HepG2 (cell line): ENCODE measurements at regions not wholly inside any gene's neighbourhood (a gene's known extent, or its start where the extent isn't known, plus 50 kb on each side); places are given as distances from the start of the nearest gene placed in this dataset.
"Not testable (repeated sequence)": the region's sequence is repeated elsewhere in the genome, so short reads cannot be mapped to it uniquely, and the experiment has no call there.

Source experiments
- ATAC-seq: fragments of 200-7000 bp; cut with Tn5 transposase; 3 replicates; pipeline ENCODE4 v1.9.1; 2020; ENCODE audit warnings: mild to moderate bottlenecking, moderate library complexity
- BruUV-seq: library from RNA; stranded (reverse); fragments of 400-500 nt; replicated peaks from 2 replicates; lab custom pipeline; 2021; lab: Mats Ljungman, UMichigan
- CTCF ChIA-PET: fragments of 300-600 bp; formaldehyde crosslinking; extraction: SDS; loops from one replicate; lab custom pipeline; 2021; ENCODE audit warnings: low total read pairs, inconsistent platforms, low intra/inter-chr PET ratio; lab: Yijun Ruan, JAX
- POLR2A ChIA-PET: fragments of 350-600 bp; sonication (Branson Sonifier 250); formaldehyde crosslinking; loops from one replicate; lab custom pipeline; 2020; ENCODE audit warnings: antibody characterized with exemption, inconsistent platforms; lab: Yijun Ruan, JAX
- DNase-seq: peaks from one replicate; pipeline ENCODE4 v3.0.0-alpha.2; 2015; ENCODE audit warnings: low spot score
- FAIRE-seq: peaks from 3 replicates; lab custom pipeline; 2011; peaks lifted over from hg19 to GRCh38; lab: Jason Lieb, UNC
- H2AFZ ChIP-seq: one replicate; pipeline ENCODE4 v1.6.1; 2011; ENCODE audit warnings: low read length, inconsistent platforms
- H3K27ac ChIP-seq: fragments of 300-600 bp; 3 replicates; pipeline ENCODE4 v1.8.0; 2011; ENCODE audit warnings: mixed run types, mild to moderate bottlenecking, mixed read lengths, low read length, inconsistent platforms; ENCODE audit not compliant: insufficient read depth; ENCODE audit errors: extremely low read length
- H3K27me3 ChIP-seq, 2 experiments: fragments of 200-600 bp in 1 of 2; 2 replicates in 1 of 2; 3 replicates in 1 of 2; pipeline versions ENCODE4 v1.6.0 to v1.8.0; 2011; ENCODE audit warnings: low read length in 2 of 2, mild to moderate bottlenecking in 2 of 2, moderate library complexity in 2 of 2, inconsistent platforms in 1 of 2; ENCODE audit not compliant: insufficient read depth in 2 of 2, control insufficient read depth in 1 of 2
- H3K36me3 ChIP-seq, 2 experiments: fragments of 200-600 bp in 1 of 2; replicated peaks in 1 of 2; 2 replicates in 1 of 2; 3 replicates in 1 of 2; pipeline versions ENCODE4 v1.5.1 to v1.8.0; 2011; ENCODE audit warnings: low read length in 2 of 2, inconsistent platforms in 1 of 2; ENCODE audit not compliant: insufficient read depth in 2 of 2, control insufficient read depth in 1 of 2
- H3K4me1 ChIP-seq: 2 replicates; pipeline ENCODE4 v1.5.1; 2012; ENCODE audit warnings: low read length, inconsistent platforms; ENCODE audit not compliant: insufficient read depth
- H3K4me2 ChIP-seq: 2 replicates; pipeline ENCODE4 v1.6.0; 2011; ENCODE audit warnings: low read depth, low read length, inconsistent platforms
- H3K4me3 ChIP-seq, 3 experiments: fragments of 200-600 bp in 1 of 3; sonication (generic), shearing (Covaris generic) in 1 of 3; replicated peaks in 1 of 3; 2 replicates each; pipeline ENCODE4 v1.5.1; 2011 to 2016; ENCODE audit warnings: low read length in 3 of 3, inconsistent platforms in 2 of 3, low read depth in 2 of 3, mild to moderate bottlenecking in 2 of 3, control low read depth in 1 of 3, mixed read lengths in 1 of 3; ENCODE audit not compliant: insufficient read depth in 1 of 3
- H3K79me2 ChIP-seq: one replicate; pipeline ENCODE4 v1.6.1; 2011; ENCODE audit warnings: low read length, inconsistent platforms; ENCODE audit not compliant: insufficient read depth
- H3K9ac ChIP-seq: 2 replicates; pipeline ENCODE4 v1.6.0; 2011; ENCODE audit warnings: mild to moderate bottlenecking, low read depth, low read length, inconsistent platforms; ENCODE audit not compliant: insufficient read depth
- H3K9me3 ChIP-seq: 2 replicates; pipeline ENCODE4 v1.5.1; 2012; ENCODE audit warnings: mild to moderate bottlenecking, low read length
- H4K20me1 ChIP-seq: 2 replicates; pipeline ENCODE4 v1.6.0; 2011; ENCODE audit warnings: inconsistent platforms, mild to moderate bottlenecking, low read length, moderate library complexity; ENCODE audit not compliant: insufficient read depth
- FOSL2 ChIP-seq: sonication (generic); formaldehyde crosslinking; IDR thresholded peaks from 2 replicates; pipeline ENCODE4 v1.4.0; 2020; ENCODE audit warnings: missing genetic modification reagents
- HIC2 ChIP-seq: sonication (generic); formaldehyde crosslinking; IDR thresholded peaks from 2 replicates; pipeline ENCODE4 v1.9.0; 2022; ENCODE audit warnings: low read depth, missing genetic modification reagents
- MAX ChIP-seq: IDR thresholded peaks from 2 replicates; pipeline ENCODE4 v1.6.1; 2012; ENCODE audit warnings: inconsistent platforms
- RCOR2 ChIP-seq: IDR thresholded peaks from 2 replicates; pipeline ENCODE4 v1.6.1; 2016; ENCODE audit warnings: missing biosample characterization, missing genetic modification reagents
- SALL1 ChIP-seq: sonication (generic); formaldehyde crosslinking; IDR thresholded peaks from 2 replicates; pipeline ENCODE4 v1.8.0; 2022; ENCODE audit warnings: mild to moderate bottlenecking, missing genetic modification reagents
- SETDB1 ChIP-seq: sonication (generic); formaldehyde crosslinking; IDR thresholded peaks from 2 replicates; pipeline ENCODE4 v1.5.1; 2020; ENCODE audit warnings: missing genetic modification reagents, mild to moderate bottlenecking, borderline replicate concordance
- TERF1 ChIP-seq: sonication (generic); formaldehyde crosslinking; IDR thresholded peaks from 2 replicates; pipeline ENCODE4 v1.8.0; 2022; ENCODE audit warnings: mild to moderate bottlenecking, missing genetic modification reagents, moderate library complexity
- ZBTB3 ChIP-seq: sonication (generic); formaldehyde crosslinking; IDR thresholded peaks from 2 replicates; pipeline ENCODE4 v1.4.0; 2020; ENCODE audit warnings: low read depth, mild to moderate bottlenecking, moderate library complexity, missing genetic modification reagents, borderline replicate concordance
- ZFY ChIP-seq: sonication (generic); formaldehyde crosslinking; IDR thresholded peaks from 2 replicates; pipeline ENCODE4 v1.4.0; 2020; ENCODE audit warnings: missing genetic modification reagents
- ZNF720 ChIP-seq: sonication (generic); formaldehyde crosslinking; IDR thresholded peaks from 2 replicates; pipeline ENCODE4 v1.4.0; 2020; ENCODE audit warnings: missing genetic modification reagents
- ZNF784 ChIP-seq: sonication (generic); formaldehyde crosslinking; IDR thresholded peaks from 2 replicates; pipeline ENCODE4 v1.5.1; 2020; ENCODE audit warnings: missing genetic modification reagents, mild to moderate bottlenecking, borderline replicate concordance
- WGBS: methylation state at CpG from one replicate; pipeline ENCODE4 v1.1.6; 2017; ENCODE audit warnings: low lambda C conversion rate; 5-methylcytosine and 5-hydroxymethylcytosine counted together
- in situ Hi-C: cut with HindIII; loops from 2 replicates; pipeline ENCODE4 v1.10.0; 2017; ENCODE audit warnings: low pct_unique_long_range_greater_than_20kb; ENCODE audit not compliant: extremely low pct_ligation_motif_present
- intact Hi-C: fragments of 100-400 bp; cut with micrococcal nuclease; formaldehyde crosslinking; loops from one replicate; pipeline ENCODE4 v1.10.0; 2022; ENCODE audit not compliant: unreplicated experiment

GRCh38 chr10:78443900-78444571 lies 410.4 kb downstream of the RPS24 start (continued):
- TF ChIP-seq ZBTB3 (CRISPR knock-in tag) (no peak), ZNF720 (no peak), SETDB1 (CRISPR knock-in tag) (no peak), RCOR2 (CRISPR knock-in tag) (peak; percentile 54; the same call in 1 of the 2 replicates), SALL1 (peak; percentile 66), HIC2 (0 out of 2 replicates have a peak, but pooled peaks have one; percentile 31), FOSL2 (no peak), ZNF784 (CRISPR knock-in tag) (no peak), MAX (peak; percentile 61; the same call in 1 of the 2 replicates), TERF1 (no peak), ZFY (CRISPR knock-in tag) (0 out of 2 replicates have a peak, but pooled peaks have one; percentile 20)
- TF ChIP-seq, all 625 proteins: peak for 51

- peaks cover 80% of the 10 kb centered on the region for H3K4me1 ChIP-seq
- DNase-seq, H3K36me3 ChIP-seq, BruUV-seq, FAIRE-seq, CTCF ChIA-PET, H2AFZ ChIP-seq, in situ Hi-C loops, H4K20me1 ChIP-seq, H3K4me2 ChIP-seq, H3K79me2 ChIP-seq, H3K9me3 ChIP-seq, ATAC-seq, H3K9ac ChIP-seq, H3K27ac ChIP-seq, H3K4me3 ChIP-seq, H3K27me3 ChIP-seq: not testable (repeated sequence)
- intact Hi-C loops = loop anchor here (5.0 kb wide), 1 partner anchor 302 kb away; no protein-coding TSS in a partner anchor
- POLR2A ChIA-PET = interaction anchor here (0.8 kb wide), 1 partner anchor 10 kb away, joined by 3 read pairs; no protein-coding TSS in a partner anchor
- WGBS = 95% methylated on average over 4 of the region's 4 CpGs
These were observed 411.1 kb downstream of the RPS24 start for GRCh38 chr10:78444741-78445140.
